Middle frontal gyrus (tissue), 1 donor: ENCODE measurements at regions not wholly inside any gene's neighbourhood (a gene's known extent, or its start where the extent isn't known, plus 50 kb on each side); places are given as distances from the start of the nearest gene placed in this dataset.

Experiments
- DNase-seq: peaks from one replicate; pipeline ENCODE4 v3.0.0-alpha.2; 2015; ENCODE audit warnings: low spot score; ENCODE audit errors: extremely low spot score

DNA sequence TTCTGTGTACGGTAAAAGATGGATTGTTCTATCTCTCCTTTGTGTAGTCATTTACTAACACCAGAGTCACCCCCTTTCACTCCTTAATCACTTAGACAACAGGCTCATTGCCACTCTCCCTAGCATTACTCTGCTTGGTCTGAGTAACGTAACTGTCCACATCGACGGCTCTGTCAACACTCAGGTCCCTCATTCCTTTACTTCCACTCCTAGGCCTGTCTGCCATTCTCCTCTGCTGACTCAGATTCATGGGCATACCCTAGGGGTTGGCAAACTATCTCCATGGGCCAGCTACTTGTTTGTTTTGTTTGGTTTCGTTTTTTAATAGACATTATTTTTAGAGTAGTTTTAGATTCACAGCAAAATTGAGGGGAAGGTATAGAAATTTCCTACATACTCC, 243.9 kb downstream of the NR4A2 start:
- DNase-seq = no peak

DNA sequence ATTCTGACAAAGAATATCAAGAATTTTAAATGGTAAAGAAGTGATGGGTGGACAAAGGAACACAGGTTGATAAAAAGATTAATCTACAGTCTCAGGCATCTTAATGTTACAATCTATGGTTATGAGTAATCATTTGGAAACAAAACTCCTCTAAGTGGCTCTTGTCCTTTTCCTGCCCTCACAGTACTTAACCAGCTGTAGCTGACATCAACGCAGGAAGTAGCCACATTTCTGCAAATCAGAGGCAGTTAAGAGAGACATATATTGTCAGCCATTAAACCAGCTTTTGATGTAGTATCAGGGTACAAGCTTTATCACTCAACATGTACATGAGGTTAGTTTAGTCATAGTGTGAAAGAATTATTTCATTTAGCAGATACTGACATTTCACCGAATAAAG, 244.6 kb downstream of the NR4A2 start:
- DNase-seq = no peak

DNA sequence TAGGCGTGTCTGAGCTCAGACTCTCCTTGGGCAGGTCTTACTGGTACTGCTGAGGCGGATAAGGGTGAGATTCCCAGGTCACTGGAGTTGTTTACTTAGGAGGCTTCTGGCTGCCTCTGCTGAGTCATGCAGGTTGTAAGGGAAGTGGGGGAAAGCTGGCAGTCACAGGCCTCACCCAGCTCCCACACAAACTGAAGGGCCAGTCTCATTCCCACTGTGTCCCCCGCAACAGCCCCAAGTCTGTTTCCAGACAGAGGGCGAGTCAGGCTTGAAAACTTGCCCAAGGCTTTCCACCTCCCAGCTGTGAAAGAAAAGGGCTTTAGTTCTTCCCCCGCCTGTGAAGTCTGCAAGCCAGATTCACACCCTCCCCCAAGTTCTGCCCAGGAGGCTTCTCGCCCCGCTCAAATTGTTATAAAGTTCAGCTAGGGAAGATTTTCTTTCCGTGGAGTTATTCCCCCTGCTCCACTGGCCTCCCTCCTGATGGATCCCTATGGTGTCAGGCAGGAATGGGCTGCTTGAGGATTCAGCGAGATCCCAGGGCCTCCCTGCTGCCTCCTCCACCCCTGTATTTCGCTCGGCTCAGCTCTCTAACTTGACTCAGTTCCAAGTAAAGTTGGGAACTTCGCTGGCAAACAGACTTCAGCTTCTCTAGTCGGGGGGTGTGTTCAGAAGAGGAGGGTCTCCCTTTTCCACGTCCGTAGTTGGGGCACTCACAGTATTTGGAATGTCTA, 248.6 kb downstream of the NR4A2 start:
- no peak for DNase-seq

DNA sequence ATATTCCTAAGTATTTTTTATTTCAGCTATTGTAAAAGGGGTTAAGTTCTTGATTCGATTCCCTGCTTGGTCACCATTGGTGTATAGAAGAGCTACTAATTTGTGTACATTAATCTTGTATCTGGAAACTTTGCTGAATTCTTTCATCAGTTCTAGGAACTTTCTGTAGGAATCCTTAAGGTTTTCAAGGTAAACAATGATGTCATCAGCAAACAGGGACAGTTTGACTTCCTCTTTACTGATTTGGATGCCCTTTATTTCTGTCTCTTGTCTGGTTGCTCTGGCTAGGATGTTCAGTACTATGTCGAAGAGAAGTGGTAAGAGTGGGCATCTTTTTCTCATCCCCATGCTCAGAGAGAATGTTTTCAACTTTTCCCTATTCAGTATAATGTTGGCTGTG, 252.7 kb downstream of the NR4A2 start:
- DNase-seq = no peak

DNA sequence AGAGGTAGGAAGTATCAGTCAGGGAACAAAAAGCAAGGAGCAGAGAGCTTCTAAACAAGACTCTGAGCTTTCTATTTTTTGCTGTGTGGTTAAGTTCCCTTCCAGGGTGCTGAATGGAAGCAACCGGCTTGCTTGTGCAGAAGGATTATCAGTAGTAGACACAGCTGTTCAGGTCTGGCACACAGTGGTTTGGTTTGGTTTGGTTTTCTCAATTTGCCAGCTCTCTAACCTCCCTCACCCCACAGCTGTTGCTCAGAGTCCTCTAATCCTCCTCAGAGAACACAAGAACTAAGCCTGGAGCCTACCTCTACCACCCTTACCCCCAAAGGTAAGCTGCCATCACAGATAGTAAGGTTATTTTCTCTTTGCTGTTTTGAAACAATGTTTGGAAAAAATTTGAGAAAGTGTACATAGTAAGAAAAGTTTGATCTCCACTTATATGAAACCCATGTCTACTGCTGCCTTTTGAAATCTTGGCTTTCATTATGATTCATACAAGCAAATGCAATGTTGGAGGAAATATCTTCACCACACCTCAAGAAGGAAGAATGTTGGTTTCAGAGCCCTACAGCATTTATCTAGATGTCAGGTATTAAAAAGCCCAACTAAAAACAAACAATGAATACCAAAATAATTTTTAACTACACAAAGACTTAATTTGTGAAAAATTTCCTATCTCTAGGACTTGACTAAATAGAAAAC, 255.3 kb downstream of the NR4A2 start:
- DNase-seq = no peak

DNA sequence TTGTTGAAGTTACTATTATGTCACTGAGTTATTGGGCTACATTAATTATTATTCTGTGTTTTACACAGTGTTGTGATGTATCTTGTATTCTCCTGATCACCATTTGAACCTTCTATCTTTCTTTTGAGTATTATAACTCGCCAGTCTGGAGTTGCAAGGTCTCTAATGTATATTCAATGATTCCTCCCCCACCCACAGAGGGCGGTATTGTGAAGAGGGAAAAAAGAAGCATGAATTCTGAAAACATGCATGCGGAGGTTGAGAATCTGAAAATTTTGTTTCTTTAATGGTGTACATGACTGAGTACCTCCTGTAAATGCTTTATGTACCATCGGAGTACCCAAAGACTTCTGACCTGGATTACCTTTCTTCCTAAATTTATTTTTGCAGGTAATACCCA, 266.6 kb downstream of the NR4A2 start:
- no peak for DNase-seq

DNA sequence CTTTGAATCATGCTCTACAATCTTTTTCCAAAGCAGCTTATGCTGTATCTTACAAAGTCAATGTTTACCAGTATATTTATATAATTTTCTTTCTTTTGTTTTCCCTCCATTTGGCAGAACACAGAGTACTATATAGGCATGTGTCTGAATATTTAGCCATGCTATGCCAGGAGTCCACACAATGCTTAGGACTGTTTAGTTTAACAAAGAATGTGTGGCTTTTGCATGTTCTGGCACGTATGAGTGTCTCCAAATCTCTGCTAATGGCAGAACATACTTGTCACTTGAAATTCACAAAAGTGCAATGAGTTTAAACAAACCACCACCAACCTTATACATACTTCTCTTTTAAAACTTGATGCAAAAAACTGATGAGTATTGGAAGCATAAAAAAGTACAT, 268.0 kb downstream of the NR4A2 start:
- DNase-seq = no peak

DNA sequence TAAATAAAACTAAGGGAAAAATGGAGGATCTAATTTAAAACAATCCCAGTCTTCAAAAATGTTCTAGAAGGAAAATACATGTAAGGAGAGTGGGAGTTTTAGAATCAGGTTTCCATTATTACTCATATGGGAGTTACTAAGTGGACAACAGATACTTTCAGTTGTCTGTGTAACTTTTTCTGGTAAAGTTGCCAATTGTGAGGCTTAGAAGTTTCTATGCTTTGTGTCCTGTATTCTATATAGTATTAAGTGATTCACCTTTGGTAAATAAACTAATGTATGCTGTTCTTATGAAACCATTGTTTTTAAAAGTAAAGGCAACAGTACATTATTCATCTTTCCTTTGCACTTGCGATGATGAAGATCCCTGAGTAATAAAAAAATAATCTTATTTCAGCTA, 274.9 kb downstream of the NR4A2 start:
- DNase-seq = no peak

DNA sequence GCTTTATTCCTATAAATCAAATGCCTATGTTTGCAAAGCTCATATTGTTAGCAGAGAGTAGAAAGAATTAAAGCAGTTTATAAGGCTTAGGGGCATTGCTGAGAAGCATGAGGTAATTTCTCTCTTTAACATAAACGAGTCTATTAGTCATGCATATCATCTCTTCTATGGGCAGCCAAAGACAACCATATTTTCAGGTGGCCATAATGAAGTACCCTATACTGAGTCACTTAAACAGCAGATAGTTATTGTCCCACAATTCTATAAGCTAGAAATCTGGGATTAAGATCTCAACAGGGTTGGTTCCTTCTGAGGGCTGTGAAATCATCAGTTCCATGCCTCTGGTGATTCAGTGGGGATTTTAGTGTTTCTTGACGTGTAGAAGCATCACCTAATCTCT, 277.5 kb downstream of the NR4A2 start:
- no peak for DNase-seq

DNA sequence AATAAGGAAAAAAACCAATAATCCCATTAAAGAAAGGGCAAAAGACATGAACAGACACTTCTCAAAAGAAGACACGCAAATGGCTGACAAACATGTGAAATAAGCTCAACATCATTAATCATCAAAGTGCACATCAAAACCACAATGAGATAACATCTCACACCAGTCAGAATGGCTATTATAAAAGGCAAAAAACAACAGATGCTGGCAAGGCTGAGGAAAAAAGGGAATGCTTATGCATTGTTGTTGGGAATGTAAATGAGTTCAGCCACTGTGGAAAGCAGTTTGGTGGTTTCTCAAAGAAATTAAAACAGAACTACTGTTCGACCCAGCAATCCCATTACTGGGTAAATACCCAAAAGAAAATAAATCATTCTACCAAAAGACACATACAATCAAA, 285.6 kb downstream of the NR4A2 start:
- no peak for DNase-seq

DNA sequence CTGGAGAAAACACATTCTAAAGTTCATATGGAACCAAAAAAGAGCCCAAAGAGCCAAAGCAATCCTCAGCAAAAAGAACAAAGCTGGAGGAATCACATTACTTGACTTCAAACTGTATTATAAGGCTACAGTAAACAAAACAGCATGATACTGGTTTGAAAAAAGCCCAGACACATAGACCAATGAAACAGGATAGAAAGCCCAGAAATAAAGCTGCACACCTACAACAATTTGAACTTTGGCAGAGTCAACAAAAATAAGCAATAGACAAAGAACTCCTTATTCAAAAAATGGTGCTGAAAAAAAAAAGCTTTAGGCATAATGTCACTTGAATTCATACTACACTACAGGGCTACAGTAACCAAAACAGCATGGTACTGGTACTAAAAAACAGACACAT, 289.6 kb downstream of the NR4A2 start:
- DNase-seq = no peak

DNA sequence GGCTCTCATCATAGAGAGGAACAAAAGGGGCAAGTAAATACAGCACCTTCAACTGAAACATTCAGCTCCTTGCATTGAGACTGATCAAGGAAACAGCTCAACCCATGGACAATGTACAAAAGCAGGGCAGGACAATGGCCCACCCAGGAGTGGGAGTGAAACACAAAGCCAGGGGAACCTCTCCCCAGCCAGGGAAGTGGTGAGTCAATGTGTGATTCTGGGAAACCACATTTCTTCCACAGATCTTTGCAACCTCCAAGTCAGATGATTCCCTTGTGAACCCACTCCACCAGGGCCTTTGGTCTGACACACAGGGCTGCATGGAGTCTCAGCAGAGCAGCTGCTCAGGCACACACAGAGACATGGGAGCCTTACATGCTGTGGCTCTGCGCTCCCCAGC, 294.5 kb downstream of the NR4A2 start:
- DNase-seq = no peak

DNA sequence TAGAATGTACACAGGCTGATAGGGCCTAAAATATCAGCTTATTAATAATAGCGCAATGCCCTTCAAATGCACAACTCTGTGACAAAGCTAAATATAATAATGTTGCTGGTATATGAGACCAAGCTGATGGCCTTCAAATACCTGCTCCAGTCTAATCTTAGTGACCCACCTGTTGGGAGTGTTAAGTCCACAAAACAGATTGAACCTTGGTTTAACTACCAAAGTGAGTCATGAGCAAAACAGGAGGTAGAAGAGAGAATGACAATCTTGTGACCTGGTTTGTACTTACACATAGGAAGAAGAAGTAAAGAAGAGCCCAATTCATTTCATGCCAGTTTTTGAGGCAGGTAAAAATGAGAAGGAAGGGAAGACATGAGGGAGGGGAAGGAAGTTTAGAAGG, 295.0 kb downstream of the NR4A2 start:
- no peak for DNase-seq

DNA sequence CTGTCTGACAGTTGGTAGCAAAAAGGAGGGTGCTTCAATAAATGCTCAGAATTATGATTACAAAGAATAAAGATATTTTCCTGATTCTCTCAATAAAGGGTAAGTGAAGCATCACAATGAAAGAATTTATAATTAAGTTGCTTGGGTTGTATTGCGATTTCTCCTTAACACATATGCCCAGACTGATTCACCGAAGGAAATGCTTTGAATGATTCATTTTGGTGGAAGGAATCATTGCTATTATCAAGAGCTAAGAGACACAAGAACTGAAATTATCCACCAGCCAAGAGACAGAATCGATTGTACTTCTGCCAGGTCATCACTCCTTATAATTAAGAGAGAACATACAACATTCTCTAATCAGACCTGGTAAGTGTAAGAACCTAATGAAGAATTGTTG, 301.4 kb downstream of the NR4A2 start:
- DNase-seq = no peak

DNA sequence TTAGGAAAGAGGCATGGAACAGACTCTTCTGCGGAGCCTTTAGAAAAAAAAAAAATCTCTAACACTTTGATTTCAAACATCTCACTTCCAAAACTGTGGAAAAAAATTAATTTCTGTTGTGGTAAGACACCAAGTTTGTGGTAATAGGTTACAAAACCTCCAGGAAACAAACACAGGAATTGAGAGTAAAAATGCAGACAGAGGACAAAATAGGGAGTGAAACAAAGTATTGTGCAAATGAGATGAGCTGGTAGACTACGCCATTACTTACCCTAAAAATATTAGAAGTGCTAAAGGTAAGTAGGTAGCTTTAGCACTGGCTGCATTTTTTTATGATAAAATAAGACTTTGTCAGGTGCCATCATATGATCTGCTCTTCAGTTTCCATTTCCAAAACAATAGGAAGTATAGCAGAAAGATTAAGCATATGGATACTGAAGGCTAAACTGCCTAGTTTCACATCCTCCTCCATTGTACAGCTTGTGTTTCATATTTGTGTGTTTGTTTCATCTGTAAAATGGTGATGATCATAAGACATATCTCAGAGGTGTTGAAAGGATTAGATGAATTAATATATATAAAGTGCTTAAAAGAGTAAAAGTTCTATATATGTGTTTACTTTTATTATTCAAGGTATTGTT, 309.2 kb downstream of the NR4A2 start:
- no peak for DNase-seq

DNA sequence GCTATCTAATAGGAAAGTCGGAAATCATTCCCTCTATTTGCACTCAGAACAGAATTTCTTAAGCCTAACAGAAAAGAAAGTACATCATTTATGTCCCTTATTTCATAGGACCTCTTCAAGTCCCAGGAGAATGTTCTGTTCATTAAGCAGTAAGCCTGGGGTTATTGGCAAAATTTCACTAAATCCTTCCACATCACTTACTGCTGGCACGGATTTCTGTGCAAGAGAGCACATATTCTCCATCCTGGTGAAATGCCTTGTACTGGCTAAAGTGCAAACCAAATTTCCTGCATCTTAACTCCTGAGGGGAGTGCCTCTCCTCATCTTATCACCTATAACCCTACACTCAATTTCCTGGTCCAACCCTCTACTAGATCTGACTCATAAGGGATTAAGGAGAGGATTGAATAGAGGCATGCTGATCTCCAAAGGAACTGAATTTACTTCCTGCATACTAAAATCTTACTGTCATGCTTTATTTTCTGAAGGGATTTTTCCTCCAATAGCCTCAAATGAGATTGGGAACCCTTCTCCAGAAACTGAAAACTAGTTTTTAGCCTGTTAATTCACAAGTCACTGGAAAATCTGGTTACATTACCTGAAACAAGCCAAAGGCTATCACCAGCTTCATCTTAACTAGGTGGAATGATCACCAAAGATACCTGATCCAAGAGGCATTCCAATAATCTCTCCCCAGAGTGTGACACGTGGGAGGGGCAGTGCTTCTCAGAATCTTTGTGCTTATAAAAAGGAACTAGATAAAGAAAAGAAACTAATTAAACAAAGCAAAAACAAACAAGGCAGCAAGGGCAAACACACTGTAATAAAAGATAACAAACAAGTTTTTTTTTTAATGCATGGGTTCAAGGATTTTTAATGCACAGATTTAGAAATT, 311.1 kb downstream of the NR4A2 start:
- no peak for DNase-seq

DNA sequence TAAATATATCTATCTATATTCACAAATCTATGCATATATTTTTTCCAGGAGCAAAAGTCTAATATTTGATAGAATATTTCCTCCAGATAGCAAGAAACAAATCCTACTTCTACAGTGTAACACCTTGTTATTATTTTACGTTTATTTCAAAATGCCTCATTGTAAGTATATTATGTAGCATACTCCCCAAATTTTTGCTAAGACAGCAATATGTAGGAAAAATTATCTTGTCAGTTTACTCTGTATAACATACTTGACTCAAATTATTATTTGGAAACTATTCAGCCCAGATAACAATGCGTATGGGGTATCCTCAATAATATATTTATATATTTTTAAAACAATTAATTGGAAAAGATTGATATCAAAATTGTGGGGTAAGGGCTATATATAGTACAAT, 313.2 kb downstream of the NR4A2 start:
- DNase-seq = no peak

DNA sequence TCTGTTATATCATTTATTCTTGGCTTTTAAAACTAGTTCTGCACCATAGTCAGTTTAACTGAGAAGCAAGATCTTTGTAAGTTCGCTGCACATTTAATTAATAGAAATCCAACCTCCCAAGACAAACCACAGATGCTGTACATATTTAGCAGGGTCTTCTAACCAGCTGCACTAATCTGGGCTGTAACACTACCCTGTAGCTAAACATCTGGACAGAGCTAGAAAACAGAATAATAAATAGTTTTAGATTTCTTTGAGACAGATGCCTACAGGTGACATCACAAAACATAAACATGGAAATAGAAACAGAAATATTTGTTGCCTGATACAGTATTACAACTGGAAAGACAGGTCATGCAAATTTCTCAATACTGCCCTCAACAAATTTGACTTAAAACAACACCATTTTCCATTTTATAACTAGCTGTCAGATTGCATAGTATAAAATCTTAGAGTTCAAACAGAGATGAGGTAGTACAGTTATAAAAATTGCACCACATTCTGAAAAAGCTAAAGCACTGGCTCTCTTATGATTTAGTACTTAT, 315.1 kb downstream of the NR4A2 start:
- no peak for DNase-seq

DNA sequence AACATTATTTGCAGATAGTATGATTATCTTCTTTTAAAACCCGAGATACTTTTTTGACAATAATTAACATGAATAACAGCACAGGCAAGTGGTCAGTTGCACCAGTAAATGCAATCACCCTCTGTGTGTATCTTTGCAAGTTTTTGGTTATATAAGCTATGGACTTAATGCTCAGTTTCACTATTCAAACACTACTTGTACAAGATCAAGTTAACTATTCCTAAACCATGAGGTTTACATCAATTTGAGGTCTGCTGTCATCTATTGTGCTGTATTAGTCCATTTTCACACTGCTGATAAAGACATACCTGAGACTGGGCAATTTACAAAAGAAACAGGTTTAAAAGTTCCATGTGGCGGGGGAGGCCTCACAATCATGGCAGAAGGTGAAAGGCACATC, 323.2 kb downstream of the NR4A2 start:
- DNase-seq = no peak

DNA sequence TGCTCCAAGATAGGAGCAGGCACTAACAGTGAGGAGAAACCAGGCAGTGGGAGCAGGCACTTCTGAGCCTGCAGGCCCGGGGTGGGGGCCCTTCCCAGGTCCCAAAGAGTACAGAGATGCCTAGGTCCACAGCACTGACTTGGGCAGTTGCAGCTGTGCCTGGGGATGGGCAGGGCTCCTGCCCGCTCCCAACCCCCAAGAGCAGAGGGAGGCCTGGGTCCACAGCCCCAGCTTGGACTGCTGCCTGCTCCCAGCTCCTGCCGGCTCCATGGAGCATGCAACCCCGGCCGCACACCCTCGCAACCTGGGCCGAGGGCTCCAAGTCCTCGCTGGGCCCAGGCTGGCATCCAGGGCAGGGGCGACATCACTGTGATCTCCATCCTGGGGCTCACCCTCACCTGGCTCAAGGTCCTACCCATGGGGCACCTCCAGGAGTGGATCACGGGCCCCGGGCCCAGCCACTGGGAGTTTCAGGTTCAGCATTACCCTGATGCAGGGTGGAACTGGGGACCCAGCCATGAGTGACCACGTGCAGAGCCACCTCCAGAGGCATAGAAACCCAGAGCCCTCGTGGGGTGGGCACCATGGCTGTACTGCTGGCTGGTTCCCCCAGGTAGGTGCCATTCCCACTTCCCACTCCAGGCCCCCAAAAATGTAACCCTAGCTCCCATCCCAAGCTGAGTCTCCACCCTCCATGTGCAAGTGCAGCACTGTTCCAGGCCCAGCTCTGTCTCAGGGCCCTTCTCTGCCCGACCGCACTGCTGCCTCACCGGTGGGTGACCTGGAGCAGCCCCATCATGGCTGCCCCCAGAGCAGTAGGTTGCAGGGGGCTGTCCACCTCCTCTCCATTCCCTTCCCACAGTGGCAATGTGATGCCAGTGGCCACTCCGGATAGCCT, 325.6 kb downstream of the NR4A2 start:
- DNase-seq = no peak
